Common myeloid progenitor, CD34-positive (primary cell): ENCODE measurements at regions not wholly inside any gene's neighbourhood (a gene's known extent, or its start where the extent isn't known, plus 50 kb on each side); places are given as distances from the start of the nearest gene placed in this dataset.
"Not testable (repeated sequence)": the region's sequence is repeated elsewhere in the genome, so short reads cannot be mapped to it uniquely, and the experiment has no call there.

ENCODE experiments used
- CTCF ChIA-PET: fragments of 350-600 bp; sonication (Branson Sonifier 250); formaldehyde crosslinking; loops from one replicate; lab custom pipeline; 2021; ENCODE audit warnings: antibody characterized with exemption; lab: Charles Lee
- POLR2A ChIA-PET: fragments of 350-600 bp; sonication (Branson Sonifier 250); formaldehyde crosslinking; loops from one replicate; lab custom pipeline; 2021; ENCODE audit warnings: antibody characterized with exemption; lab: Charles Lee
- DNase-seq, 3 donors: peaks; one replicate each; pipeline versions ENCODE4 v3.0.0 to v3.0.0-alpha.2; 2013
- H3K27ac ChIP-seq, 2 experiments: 1 replicate in 1 of 2; 2 replicates in 1 of 2; pipeline ENCODE4 v1.7.0; 2013; ENCODE audit warnings: inconsistent platforms in 2 of 2, low read length in 2 of 2, mild to moderate bottlenecking in 2 of 2, low read depth in 1 of 2, moderate library complexity in 1 of 2; ENCODE audit not compliant: severe bottlenecking in 2 of 2, insufficient read depth in 1 of 2, poor library complexity in 1 of 2
- H3K27me3 ChIP-seq, 5 experiments: replicated peaks in 2 of 5; 1 replicate in 3 of 5; 2 replicates in 2 of 5; pipeline versions ENCODE4 v1.6.1 to v1.7.0; 2013; ENCODE audit warnings: low read length in 4 of 5, mild to moderate bottlenecking in 2 of 5, moderate library complexity in 2 of 5, inconsistent platforms in 1 of 5; ENCODE audit not compliant: insufficient read depth in 5 of 5, control insufficient read depth in 4 of 5
- H3K36me3 ChIP-seq, 4 experiments: 1 replicate in 2 of 4; 2 replicates in 2 of 4; pipeline versions ENCODE4 v1.6.1 to v1.7.0; 2013; ENCODE audit warnings: low read length in 3 of 4, control low read depth in 1 of 4, mild to moderate bottlenecking in 1 of 4; ENCODE audit not compliant: control insufficient read depth in 4 of 4, insufficient read depth in 4 of 4
- H3K4me1 ChIP-seq, 4 experiments: 1 replicate in 3 of 4; 2 replicates in 1 of 4; pipeline versions ENCODE4 v1.6.1 to v1.7.1; 2013; ENCODE audit warnings: low read length in 3 of 4, mild to moderate bottlenecking in 3 of 4, control low read depth in 1 of 4, inconsistent platforms in 1 of 4, moderate library complexity in 1 of 4; ENCODE audit not compliant: control insufficient read depth in 4 of 4, insufficient read depth in 4 of 4; ENCODE audit errors: control extremely low read depth in 1 of 4
- H3K4me3 ChIP-seq, 7 experiments: 1 replicate in 4 of 7; 2 replicates in 3 of 7; pipeline versions ENCODE4 v1.5.1 to v1.7.0; 2013; ENCODE audit warnings: mild to moderate bottlenecking in 7 of 7, low read length in 6 of 7, moderate library complexity in 6 of 7, inconsistent platforms in 2 of 7, low read depth in 2 of 7, control low read depth in 1 of 7; ENCODE audit not compliant: insufficient read depth in 4 of 7, control insufficient read depth in 1 of 7; ENCODE audit errors: extremely low read depth in 1 of 7
- H3K9me3 ChIP-seq, 5 experiments: 1 replicate in 4 of 5; 2 replicates in 1 of 5; pipeline versions ENCODE4 v1.6.1 to v1.7.1; 2013; ENCODE audit warnings: low read length in 4 of 5, mild to moderate bottlenecking in 2 of 5, inconsistent platforms in 1 of 5, low read depth in 1 of 5, moderate library complexity in 1 of 5; ENCODE audit not compliant: control insufficient read depth in 4 of 5, insufficient read depth in 2 of 5; ENCODE audit errors: control extremely low read depth in 1 of 5
- WGBS: methylation state at CpG from one replicate; pipeline ENCODE4 v1.1.5; 2013; ENCODE audit not compliant: insufficient coverage; 5-methylcytosine and 5-hydroxymethylcytosine counted together

DNA sequence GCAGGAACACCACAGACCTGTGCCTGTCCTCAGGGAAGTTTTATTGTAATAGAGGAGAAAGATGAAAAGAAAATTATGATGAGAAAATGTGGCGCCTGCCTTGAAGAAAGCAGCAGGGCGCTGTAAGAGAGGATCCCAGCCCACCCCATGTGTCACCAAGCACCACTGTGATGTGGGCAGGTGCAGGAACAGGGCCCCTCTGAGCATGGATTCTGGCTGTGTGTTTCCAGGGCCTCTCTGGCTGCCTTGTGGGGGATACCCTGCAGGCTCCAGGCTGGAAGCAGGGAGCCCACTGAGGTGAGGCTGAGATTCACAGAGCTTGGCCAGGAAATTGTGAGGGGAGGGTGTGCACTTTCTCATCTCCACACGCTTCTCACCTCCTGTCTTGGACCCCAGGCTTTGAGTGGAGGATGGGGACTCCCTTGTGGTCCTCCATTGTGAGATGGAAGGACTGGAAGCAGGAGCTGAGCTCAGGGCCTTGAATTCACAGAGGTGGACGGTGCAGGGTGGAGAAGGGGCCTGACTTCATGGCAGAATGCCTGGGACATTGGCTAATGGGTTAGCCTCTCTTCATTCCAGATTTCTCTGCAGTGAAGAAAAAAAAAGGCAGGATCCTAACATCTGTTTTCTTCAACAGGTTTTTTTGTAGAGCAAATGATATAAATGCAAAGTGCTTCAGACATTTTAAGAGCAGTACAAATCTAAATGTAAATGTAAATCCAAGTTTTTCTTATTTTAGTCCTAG lies 246.6 kb upstream of the B3GAT1 start:
- Histone ChIP-seq H3K36me3 (no peaks in the 10 kb centered on the region), H3K4me3 (no peak overlapping the region), H3K27me3 (peaks cover 0 to 10% (median 3%) of the 10 kb centered on the region in 5 experiments), H3K9me3 (no peaks in the 10 kb centered on the region), H3K4me1 (no peaks in the 10 kb centered on the region), H3K27ac (no peak overlapping the region)
- no peak for DNase-seq
- CTCF ChIA-PET: no interaction called here
- POLR2A ChIA-PET: interaction anchor here (0.7 kb wide), 1 partner anchor 189 kb away, joined by 3 read pairs; no protein-coding TSS in a partner anchor
- 91% methylated on average over 4 of the region's 4 CpGs for WGBS

GRCh38 chr11:134657631-134658030 lies 245.6 kb upstream of the B3GAT1 start:
- no peak overlapping the region for H3K4me3 ChIP-seq
- H3K4me1 ChIP-seq: no peaks in the 10 kb centered on the region
- DNase-seq: no peak
- H3K9me3 ChIP-seq: no peaks in the 10 kb centered on the region
- peaks cover 0 to 10% (median 3%) of the 10 kb centered on the region in 5 experiments for H3K27me3 ChIP-seq
- ChIA-PET CTCF (no interaction called here), POLR2A (no interaction called here)
- H3K27ac ChIP-seq: no peak overlapping the region
- 80% methylated on average over 1 of the region's 6 CpGs for WGBS
- no peaks in the 10 kb centered on the region for H3K36me3 ChIP-seq

GRCh38 chr11:134656861-134657540 lies 245.0 kb upstream of the B3GAT1 start:
- CTCF ChIA-PET: no interaction called here
- H3K9me3 ChIP-seq: no peaks in the 10 kb centered on the region
- H3K27me3 ChIP-seq: peaks cover 0 to 10% (median 3%) of the 10 kb centered on the region in 5 experiments
- 86% methylated on average over 22 of the region's 29 CpGs for WGBS
- H3K36me3 ChIP-seq: no peaks in the 10 kb centered on the region
- DNase-seq: no peak
- POLR2A ChIA-PET: no interaction called here
- H3K27ac ChIP-seq: no peak overlapping the region
- no peaks in the 10 kb centered on the region for H3K4me1 ChIP-seq
- no peak overlapping the region for H3K4me3 ChIP-seq

DNA sequence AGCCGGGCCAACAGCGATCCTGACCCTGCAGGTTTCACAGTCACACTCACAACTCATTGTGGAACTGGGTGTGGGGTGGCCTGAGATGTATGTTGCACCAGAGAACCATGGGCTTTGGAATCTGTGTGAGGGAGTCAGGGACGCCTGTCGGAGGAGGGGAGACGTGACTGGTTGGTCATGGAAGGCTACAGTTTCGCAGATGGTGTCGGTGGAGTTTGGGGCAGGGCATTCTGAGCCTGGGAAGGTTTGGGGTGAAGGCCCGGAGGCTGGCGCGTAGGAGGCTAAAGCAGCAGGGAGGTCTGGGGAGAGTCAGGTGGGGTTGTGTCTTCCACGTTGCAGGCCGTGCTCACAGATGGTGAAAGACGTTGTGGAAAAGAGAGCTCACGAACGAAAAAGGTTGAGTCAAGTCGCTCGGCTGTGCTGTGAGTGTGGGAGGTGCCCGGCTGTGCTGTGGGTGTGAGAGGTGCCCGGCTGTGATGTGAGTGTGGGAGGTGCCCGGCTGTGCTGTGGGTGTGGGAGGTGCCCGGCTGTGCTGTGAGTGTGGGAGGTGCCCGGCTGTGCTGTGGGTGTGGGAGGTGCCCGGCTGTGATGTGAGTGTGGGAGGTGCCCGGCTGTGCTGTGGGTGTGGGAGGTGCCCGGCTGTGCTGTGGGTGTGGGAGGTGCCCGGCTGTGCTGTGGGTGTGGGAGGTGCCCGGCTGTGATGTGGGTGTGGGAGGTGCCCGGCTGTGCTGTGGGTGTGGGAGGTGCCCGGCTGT lies 244.2 kb upstream of the B3GAT1 start:
- CTCF ChIA-PET, H3K4me3 ChIP-seq, DNase-seq, H3K36me3 ChIP-seq, H3K4me1 ChIP-seq, H3K9me3 ChIP-seq, H3K27me3 ChIP-seq, POLR2A ChIA-PET, H3K27ac ChIP-seq: not testable (repeated sequence)
- 94% methylated on average over 16 of the region's 29 CpGs for WGBS

DNA sequence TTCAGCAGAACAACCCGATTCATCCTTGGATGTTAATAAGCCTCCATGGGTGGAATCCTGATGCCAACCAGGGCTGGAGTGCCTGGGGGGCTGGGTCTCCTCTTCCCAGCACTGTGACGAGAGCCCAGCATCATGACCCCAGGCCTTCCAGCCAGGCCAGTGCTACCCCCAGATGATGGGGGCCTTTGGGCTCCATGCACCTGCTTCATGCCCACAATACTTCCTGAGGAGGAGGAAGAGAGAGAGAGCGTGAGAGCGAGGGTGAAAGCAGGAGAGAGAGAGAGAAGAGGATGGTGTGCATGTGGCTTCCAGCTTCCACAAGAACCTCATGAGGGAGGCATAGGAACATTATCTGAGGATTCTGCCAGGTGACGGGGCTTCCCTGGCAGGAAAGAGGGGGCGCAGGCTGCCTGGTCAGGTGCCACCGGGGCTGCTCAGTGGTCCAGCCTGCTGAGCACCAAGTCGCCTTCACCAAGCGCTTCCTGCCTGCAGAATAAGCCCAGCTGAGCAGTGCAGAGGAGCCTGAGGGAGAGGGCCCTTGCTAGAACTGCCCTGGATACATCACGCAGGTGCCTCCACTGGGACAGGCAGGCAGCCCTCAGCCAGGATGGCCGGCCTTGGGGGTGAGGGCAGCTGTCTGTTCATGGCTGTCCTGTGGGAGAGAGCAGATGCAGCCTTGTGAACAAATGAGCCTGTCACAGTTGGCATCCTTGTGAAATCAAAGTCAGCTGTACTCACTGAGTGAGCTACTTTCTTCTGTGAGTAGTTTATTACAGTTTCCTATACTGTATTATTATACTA lies 243.3 kb upstream of the B3GAT1 start:
- CTCF ChIA-PET: no interaction called here
- Histone ChIP-seq H3K9me3 (peaks cover 0 to 3% (median 0%) of the 10 kb centered on the region in 5 experiments), H3K36me3 (no peaks in the 10 kb centered on the region), H3K4me3 (no peak overlapping the region), H3K4me1 (no peaks in the 10 kb centered on the region), H3K27ac (no peak overlapping the region), H3K27me3 (peaks cover 0 to 10% (median 4%) of the 10 kb centered on the region in 5 experiments)
- DNase-seq: no peak
- WGBS: 82% methylated on average over 5 of the region's 11 CpGs
- POLR2A ChIA-PET: no interaction called here

GRCh38 chr11:134654161-134654915 lies 242.3 kb upstream of the B3GAT1 start:
- ChIA-PET POLR2A (no interaction called here), CTCF (no interaction called here)
- WGBS: 75% methylated on average over 19 of the region's 20 CpGs
- DNase-seq: no peak
- peaks cover 0 to 6% (median 4%) of the 10 kb centered on the region in 5 experiments for H3K27me3 ChIP-seq
- no peaks in the 10 kb centered on the region for H3K36me3 ChIP-seq
- no peak overlapping the region for H3K4me3 ChIP-seq
- no peak overlapping the region for H3K27ac ChIP-seq
- H3K4me1 ChIP-seq: no peaks in the 10 kb centered on the region
- H3K9me3 ChIP-seq: peaks cover 0 to 3% (median 0%) of the 10 kb centered on the region in 5 experiments
